ENCODE measurements at regions not wholly inside any gene's neighbourhood (a gene's known extent, or its start where the extent isn't known, plus 50 kb on each side); places are given as distances from the start of the nearest gene placed in this dataset.

GRCh38 chr3:137554242-137554641 lies 209.9 kb upstream of the SOX14 start:
- TF ChIP-seq MAFK (IDR thresholded peaks at IDR 0.05; ENCODE audit: low read depth, low read length) (no peak), SMC3 (IDR thresholded peaks at IDR 0.05; ENCODE audit: low read depth, low read length) (no peak), MXI1 (IDR thresholded peaks at IDR 0.05; ENCODE audit: borderline replicate concordance, low read depth, low read length) (no peak), BHLHE40 (IDR thresholded peaks at IDR 0.05; ENCODE audit: low read depth, low read length) (no peak), RCOR1 (IDR thresholded peaks at IDR 0.05; ENCODE audit: insufficient replicate concordance, low read length) (no peak), CTCF (conservative IDR thresholded peaks at IDR 0.05; ENCODE audit: low read depth, low read length) (no peak), FOS (IDR thresholded peaks at IDR 0.05; ENCODE audit: low read depth, low read length) (no peak), POLR2A (IDR thresholded peaks at IDR 0.05; ENCODE audit: low read depth, low read length) (no peak), NFE2L2 (IDR thresholded peaks at IDR 0.05; ENCODE audit: low read depth, low read length) (no peak), RAD21 (IDR thresholded peaks at IDR 0.05; ENCODE audit: low read length) (no peak), RFX5 (IDR thresholded peaks at IDR 0.05; ENCODE audit: low read depth, low read length) (no peak), MAZ (IDR thresholded peaks at IDR 0.05; ENCODE audit: borderline replicate concordance, low read depth, low read length) (no peak), USF2 (IDR thresholded peaks at IDR 0.05; ENCODE audit: low read depth, low read length) (no peak)
